Aorta (tissue), 5 donors: ENCODE measurements at regions not wholly inside any gene's neighbourhood (a gene's known extent, or its start where the extent isn't known, plus 50 kb on each side); places are given as distances from the start of the nearest gene placed in this dataset.

Experiments
- ATAC-seq: fragments of 200-7000 bp; cut with Tn5 transposase; one replicate; pipeline ENCODE4 v1.9.1; 2022; ENCODE audit warnings: moderate library complexity; ENCODE audit not compliant: low FRiP score
- DNase-seq, 2 donors: peaks; one replicate each; pipeline ENCODE4 v3.0.0-alpha.2; 2020
- H3K27ac ChIP-seq, 2 donors: one replicate each; pipeline ENCODE4 v1.5.1; 2013; ENCODE audit warnings: low read length in 2 of 2, mild to moderate bottlenecking in 2 of 2, moderate library complexity in 2 of 2, control low read depth in 1 of 2, inconsistent platforms in 1 of 2, low read depth in 1 of 2
- H3K27me3 ChIP-seq, 2 donors: one replicate each; pipeline ENCODE4 v1.6.1; 2013; ENCODE audit warnings: control low read depth in 1 of 2, low read length in 1 of 2, mild to moderate bottlenecking in 1 of 2, moderate library complexity in 1 of 2; ENCODE audit not compliant: insufficient read depth in 2 of 2, control insufficient read depth in 1 of 2
- H3K36me3 ChIP-seq, 2 donors: one replicate each; pipeline ENCODE4 v1.6.1; 2013; ENCODE audit warnings: control low read depth in 1 of 2, low read length in 1 of 2, mild to moderate bottlenecking in 1 of 2; ENCODE audit not compliant: insufficient read depth in 2 of 2, control insufficient read depth in 1 of 2
- H3K4me1 ChIP-seq, 2 donors: one replicate each; pipeline ENCODE4 v1.6.1; 2013; ENCODE audit warnings: low read length in 2 of 2, control low read depth in 1 of 2, mild to moderate bottlenecking in 1 of 2, moderate library complexity in 1 of 2; ENCODE audit not compliant: insufficient read depth in 2 of 2, control insufficient read depth in 1 of 2
- H3K4me3 ChIP-seq, 2 donors: one replicate each; pipeline ENCODE4 v1.5.1; 2013; ENCODE audit warnings: low read length in 2 of 2, control low read depth in 1 of 2, mild to moderate bottlenecking in 1 of 2
- H3K9me3 ChIP-seq: one replicate; pipeline ENCODE4 v1.6.1; 2013; ENCODE audit warnings: mild to moderate bottlenecking, low read length; ENCODE audit not compliant: control insufficient read depth
- WGBS, 2 donors: extraction: QIAGEN DNeasy Blood & Tissue Kit; methylation state at CpG; one replicate each; pipeline ENCODE4 v1.1.7; 2013; 5-methylcytosine and 5-hydroxymethylcytosine counted together
- intact Hi-C, 2 donors: fragments of 100-400 bp; cut with DNase I; formaldehyde crosslinking; loops; one replicate each; pipeline versions ENCODE4 v1.14.2 to v1.15.0; 2022
- donor health status: healthy with polysubstance abuse.
- donor health status: Bipolar disorder and iron deficiency.
- donor health status: DM: no; HTN: no; CAD: no.
- donor health status: DM: no; HTN: no; CAD: no.
- donor health status: DM: yes; HTN: yes; CAD: no.

- Histone ChIP-seq H3K4me1 (no peaks in the 10 kb centered on the region), H3K9me3 (no peaks in the 10 kb centered on the region), H3K36me3 (no peaks in the 10 kb centered on the region), H3K27ac (no peak overlapping the region), H3K27me3 (no peaks in the 10 kb centered on the region), H3K4me3 (no peak overlapping the region)
- intact Hi-C loops: loop anchor here (10.0 kb wide), 1 partner anchor 127 kb away; no protein-coding TSS in a partner anchor
- WGBS, 2 donors: 87 to 90% methylated on average over 23 of the region's 23 CpGs
- ATAC-seq (no peak), DNase-seq (no peak)
These were observed 56.0 kb downstream of the NCOR2 start for GRCh38 chr12:124511259-124511985.

- ATAC-seq (no peak), DNase-seq (peak in 1 of 2 donors; percentile 78)
- intact Hi-C loops: loop anchor here (10.0 kb wide), 1 partner anchor 126 kb away; no protein-coding TSS in a partner anchor
- Histone ChIP-seq H3K9me3 (no peaks in the 10 kb centered on the region), H3K27me3 (no peaks in the 10 kb centered on the region), H3K27ac (no peak overlapping the region), H3K4me3 (no peak overlapping the region), H3K36me3 (no peaks in the 10 kb centered on the region), H3K4me1 (no peaks in the 10 kb centered on the region)
- WGBS, 2 donors: 87 to 91% methylated on average over 17 of the region's 17 CpGs
These were observed 57.0 kb downstream of the NCOR2 start for GRCh38 chr12:124510301-124510970.

GRCh38 chr12:124509676-124510300 lies 57.6 kb downstream of the NCOR2 start:
- Histone ChIP-seq H3K4me3 (no peak overlapping the region), H3K4me1 (no peaks in the 10 kb centered on the region), H3K36me3 (no peaks in the 10 kb centered on the region), H3K27me3 (no peaks in the 10 kb centered on the region), H3K9me3 (no peaks in the 10 kb centered on the region), H3K27ac (no peak overlapping the region)
- no peak for ATAC-seq
- WGBS, 2 donors: 48 to 49% methylated on average over 16 of the region's 16 CpGs
- peak in 1 of 2 donors; percentile 80 for DNase-seq
- intact Hi-C loops: loop anchor here (10.0 kb wide), 2 partner anchors 125 to 255 kb away; no protein-coding TSS in a partner anchor

GRCh38 chr12:124509300-124509675 lies 58.1 kb downstream of the NCOR2 start:
- intact Hi-C loops: loop anchor here in 1 of 2 donors (10.0 kb wide), 1 partner anchor 256 kb away; no protein-coding TSS in a partner anchor
- 85 to 88% methylated on average over 1 of the region's 1 CpG for WGBS, 2 donors
- ATAC-seq: no peak
- H3K4me1 ChIP-seq: no peaks in the 10 kb centered on the region
- no peak overlapping the region for H3K27ac ChIP-seq
- no peaks in the 10 kb centered on the region for H3K36me3 ChIP-seq
- no peaks in the 10 kb centered on the region for H3K9me3 ChIP-seq
- DNase-seq: no peak
- H3K4me3 ChIP-seq: no peak overlapping the region
- no peaks in the 10 kb centered on the region for H3K27me3 ChIP-seq

GRCh38 chr12:124508381-124509079 lies 58.9 kb downstream of the NCOR2 start:
- Histone ChIP-seq H3K4me3 (no peak overlapping the region), H3K36me3 (no peaks in the 10 kb centered on the region), H3K27ac (no peak overlapping the region), H3K9me3 (no peaks in the 10 kb centered on the region), H3K4me1 (no peaks in the 10 kb centered on the region), H3K27me3 (no peaks in the 10 kb centered on the region)
- DNase-seq (no peak), ATAC-seq (no peak)
- intact Hi-C loops: loop anchor here in 1 of 2 donors (10.0 kb wide), 1 partner anchor 256 kb away; no protein-coding TSS in a partner anchor
- 74% methylated on average over 21 of the region's 21 CpGs for WGBS, 2 donors

GRCh38 chr12:124507188-124508109 lies 60.0 kb downstream of the NCOR2 start:
- H3K4me1 ChIP-seq: no peaks in the 10 kb centered on the region
- WGBS, 2 donors: 74% methylated on average over 26 of the region's 26 CpGs
- intact Hi-C loops: loop anchor here in 1 of 2 donors (10.0 kb wide), 1 partner anchor 257 kb away; no protein-coding TSS in a partner anchor
- no peaks in the 10 kb centered on the region for H3K27me3 ChIP-seq
- DNase-seq (no peak), ATAC-seq (no peak)
- no peak overlapping the region for H3K4me3 ChIP-seq
- H3K36me3 ChIP-seq: no peaks in the 10 kb centered on the region
- no peaks in the 10 kb centered on the region for H3K9me3 ChIP-seq
- H3K27ac ChIP-seq: no peak overlapping the region

- Histone ChIP-seq H3K27ac (peak overlapping the region in 1 of 2 donors; percentile 43), H3K4me1 (no peaks in the 10 kb centered on the region), H3K36me3 (no peaks in the 10 kb centered on the region), H3K9me3 (no peaks in the 10 kb centered on the region), H3K4me3 (no peak overlapping the region), H3K27me3 (no peaks in the 10 kb centered on the region)
- no peak for ATAC-seq
- intact Hi-C loops: loop anchor here in 1 of 2 donors (10.0 kb wide), 1 partner anchor 258 kb away; no protein-coding TSS in a partner anchor
- 62 to 65% methylated on average over 8 of the region's 8 CpGs for WGBS, 2 donors
- no peak for DNase-seq
These were observed 60.6 kb downstream of the NCOR2 start for GRCh38 chr12:124506832-124507153.
